Keratinocyte (primary cell): ENCODE measurements at regions not wholly inside any gene's neighbourhood (a gene's known extent, or its start where the extent isn't known, plus 50 kb on each side); places are given as distances from the start of the nearest gene placed in this dataset.

Experiments used
- DNase-seq: peaks from one replicate; pipeline ENCODE4 v3.0.0-alpha.2; 2011; ENCODE audit warnings: low read depth, missing footprints, low spot score
- FAIRE-seq: peaks from 2 replicates; lab custom pipeline; 2011; peaks lifted over from hg19 to GRCh38; lab: Jason Lieb, UNC
- H2AFZ ChIP-seq: 2 replicates; pipeline ENCODE4 v1.6.0; 2012; ENCODE audit warnings: low read length, control low read depth, inconsistent platforms; ENCODE audit not compliant: control insufficient read depth
- H3K27ac ChIP-seq: 2 replicates; pipeline ENCODE4 v1.5.1; 2011; ENCODE audit warnings: low read length; ENCODE audit not compliant: control insufficient read depth, insufficient read depth
- H3K27me3 ChIP-seq: 3 replicates; pipeline ENCODE4 v1.6.0; 2011; ENCODE audit warnings: low read length; ENCODE audit not compliant: control insufficient read depth, insufficient read depth; ENCODE audit errors: extremely low read depth
- H3K36me3 ChIP-seq, 2 experiments: 2 replicates in 1 of 2; 3 replicates in 1 of 2; pipeline ENCODE4 v1.5.1; 2011; ENCODE audit warnings: low read length in 2 of 2, mild to moderate bottlenecking in 1 of 2; ENCODE audit not compliant: control insufficient read depth in 2 of 2, insufficient read depth in 2 of 2; ENCODE audit errors: extremely low read depth in 1 of 2
- H3K4me1 ChIP-seq: 3 replicates; pipeline ENCODE4 v1.5.1; 2011; ENCODE audit warnings: low read length; ENCODE audit not compliant: control insufficient read depth, insufficient read depth; ENCODE audit errors: extremely low read depth
- H3K4me2 ChIP-seq: 3 replicates; pipeline ENCODE4 v1.6.0; 2011; ENCODE audit warnings: low read depth, low read length; ENCODE audit not compliant: control insufficient read depth, insufficient read depth; ENCODE audit errors: extremely low read depth
- H3K4me3 ChIP-seq, 3 experiments: fragments of 200-600 bp in 1 of 3; sonication (generic) in 1 of 3; 2 replicates in 2 of 3; 3 replicates in 1 of 3; pipeline ENCODE4 v1.5.1; 2011 to 2016; ENCODE audit warnings: low read length in 3 of 3, mild to moderate bottlenecking in 3 of 3, control low read depth in 2 of 3, inconsistent platforms in 1 of 3, low read depth in 1 of 3, mixed read lengths in 1 of 3, mixed run types in 1 of 3, moderate library complexity in 1 of 3; ENCODE audit not compliant: control insufficient read depth in 2 of 3, insufficient read depth in 2 of 3; ENCODE audit errors: extremely low read depth in 1 of 3
- H3K79me2 ChIP-seq: 2 replicates; pipeline ENCODE4 v1.6.0; 2012; ENCODE audit warnings: low read length; ENCODE audit not compliant: control insufficient read depth, insufficient read depth
- H3K9ac ChIP-seq: 3 replicates; pipeline ENCODE4 v1.6.0; 2011; ENCODE audit warnings: low read length; ENCODE audit not compliant: control insufficient read depth, insufficient read depth; ENCODE audit errors: extremely low read depth
- H3K9me1 ChIP-seq: 3 replicates; pipeline ENCODE4 v1.6.0; 2011; ENCODE audit warnings: low read length; ENCODE audit not compliant: control insufficient read depth, insufficient read depth; ENCODE audit errors: extremely low read depth
- H3K9me3 ChIP-seq: 2 replicates; pipeline ENCODE4 v1.5.1; 2012; ENCODE audit warnings: low read depth, low read length; ENCODE audit not compliant: control insufficient read depth
- H4K20me1 ChIP-seq: 3 replicates; pipeline ENCODE4 v1.6.0; 2011; ENCODE audit warnings: low read length; ENCODE audit not compliant: control insufficient read depth, insufficient read depth; ENCODE audit errors: extremely low read depth
- EZH2 ChIP-seq: IDR thresholded peaks from one replicate; pipeline ENCODE4 v1.6.1; 2012; ENCODE audit warnings: inconsistent platforms, mild to moderate bottlenecking, low read length, moderate library complexity
- dilution Hi-C: fragments of 300-500 bp; cut with MboI; formaldehyde crosslinking; loops from one replicate; pipeline ENCODE4 v1.7.0; 2020; ENCODE audit warnings: low sequenced_read_pairs; ENCODE audit not compliant: extremely low pct_ligation_motif_present
- TF ChIP-seq, protein P1 (sequence below), 3 experiments: IDR thresholded peaks in 1 of 3; conservative IDR thresholded peaks in 1 of 3; optimal IDR thresholded peaks in 1 of 3; 2 replicates in 2 of 3; 3 replicates in 1 of 3; pipeline versions ENCODE3 to v1.5.1; 2011; ENCODE audit warnings: low read length in 3 of 3, mild to moderate bottlenecking in 3 of 3, moderate library complexity in 2 of 3, control low read depth in 1 of 3, inconsistent platforms in 1 of 3; ENCODE audit not compliant: insufficient read depth in 2 of 3; ENCODE audit errors: extremely low read depth in 1 of 3

DNA sequence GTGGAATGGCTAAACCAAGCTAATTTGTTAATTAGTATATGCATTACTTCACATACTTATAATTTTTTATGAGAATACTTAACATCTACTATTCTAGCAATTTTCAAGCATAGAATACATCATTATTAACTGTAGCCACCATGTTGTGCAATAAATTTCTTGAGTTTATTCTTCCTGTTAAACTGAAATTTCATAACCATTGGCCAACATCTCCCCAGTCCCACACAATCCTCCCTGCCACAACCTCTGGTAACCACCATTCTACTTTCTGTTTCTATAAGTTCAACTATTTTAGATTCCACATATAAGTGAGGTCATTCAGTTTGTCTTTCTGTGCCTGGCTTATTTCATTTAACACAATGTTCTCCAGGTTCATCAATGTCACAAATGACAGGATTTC is 208.5 kb downstream of the PPP4R3C start:
- Histone ChIP-seq H3K4me1 (no peaks in the 10 kb centered on the region), H3K36me3 (no peaks in the 10 kb centered on the region), H3K4me3 (no peak overlapping the region), H3K9ac (no peak overlapping the region), H3K79me2 (no peaks in the 10 kb centered on the region), H2AFZ (no peak overlapping the region), H3K9me3 (no peaks in the 10 kb centered on the region), H3K9me1 (no peaks in the 10 kb centered on the region), H3K27me3 (no peaks in the 10 kb centered on the region), H4K20me1 (no peaks in the 10 kb centered on the region), H3K27ac (no peak overlapping the region), H3K4me2 (no peak overlapping the region)
- TF ChIP-seq, protein P1, sequence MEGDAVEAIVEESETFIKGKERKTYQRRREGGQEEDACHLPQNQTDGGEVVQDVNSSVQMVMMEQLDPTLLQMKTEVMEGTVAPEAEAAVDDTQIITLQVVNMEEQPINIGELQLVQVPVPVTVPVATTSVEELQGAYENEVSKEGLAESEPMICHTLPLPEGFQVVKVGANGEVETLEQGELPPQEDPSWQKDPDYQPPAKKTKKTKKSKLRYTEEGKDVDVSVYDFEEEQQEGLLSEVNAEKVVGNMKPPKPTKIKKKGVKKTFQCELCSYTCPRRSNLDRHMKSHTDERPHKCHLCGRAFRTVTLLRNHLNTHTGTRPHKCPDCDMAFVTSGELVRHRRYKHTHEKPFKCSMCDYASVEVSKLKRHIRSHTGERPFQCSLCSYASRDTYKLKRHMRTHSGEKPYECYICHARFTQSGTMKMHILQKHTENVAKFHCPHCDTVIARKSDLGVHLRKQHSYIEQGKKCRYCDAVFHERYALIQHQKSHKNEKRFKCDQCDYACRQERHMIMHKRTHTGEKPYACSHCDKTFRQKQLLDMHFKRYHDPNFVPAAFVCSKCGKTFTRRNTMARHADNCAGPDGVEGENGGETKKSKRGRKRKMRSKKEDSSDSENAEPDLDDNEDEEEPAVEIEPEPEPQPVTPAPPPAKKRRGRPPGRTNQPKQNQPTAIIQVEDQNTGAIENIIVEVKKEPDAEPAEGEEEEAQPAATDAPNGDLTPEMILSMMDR (optimal IDR thresholded peaks at IDR 0.05 in 1 of 3, IDR thresholded peaks at IDR 0.05 in 1 of 3, conservative IDR thresholded peaks at IDR 0.05 in 1 of 3; ENCODE audit: extremely low read depth in 1 of 3, insufficient read depth in 2 of 3, low read length in 3 of 3), result no peak
- TF ChIP-seq EZH2, result no peak
- dilution Hi-C loops, result no loop called here
- FAIRE-seq, result no peak
- DNase-seq, result no peak

DNA sequence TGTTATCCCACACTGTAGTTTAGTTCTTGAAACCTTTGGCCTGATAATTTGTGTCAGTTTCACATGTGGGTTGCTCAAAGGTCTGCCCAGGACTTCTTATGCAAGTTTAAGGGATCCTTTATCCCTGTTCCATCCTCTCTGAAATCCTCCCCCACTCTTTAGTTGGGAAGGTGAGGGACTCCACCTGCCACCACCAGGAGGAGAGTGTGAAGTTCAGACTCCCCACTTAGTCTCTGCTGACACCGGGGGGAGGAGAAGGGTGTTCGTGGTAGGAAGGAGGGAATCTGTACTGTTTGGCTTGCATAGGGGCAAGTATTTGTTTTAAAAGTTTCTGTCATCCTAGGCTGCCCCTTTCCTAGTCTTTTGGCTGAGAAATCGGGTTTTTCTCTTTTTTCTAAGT is 211.8 kb downstream of the PPP4R3C start:
- Histone ChIP-seq H2AFZ (no peak overlapping the region), H3K9me1 (no peaks in the 10 kb centered on the region), H3K27ac (no peak overlapping the region), H3K9ac (no peak overlapping the region), H3K4me1 (no peaks in the 10 kb centered on the region), H3K4me2 (no peak overlapping the region), H4K20me1 (no peaks in the 10 kb centered on the region), H3K79me2 (no peaks in the 10 kb centered on the region), H3K27me3 (no peaks in the 10 kb centered on the region), H3K4me3 (no peak overlapping the region), H3K9me3 (no peaks in the 10 kb centered on the region), H3K36me3 (no peaks in the 10 kb centered on the region)
- dilution Hi-C loops, result no loop called here
- no peak for DNase-seq
- FAIRE-seq, result no peak
- TF ChIP-seq EZH2, result no peak
- TF ChIP-seq, protein P1 (optimal IDR thresholded peaks at IDR 0.05 in 1 of 3, IDR thresholded peaks at IDR 0.05 in 1 of 3, conservative IDR thresholded peaks at IDR 0.05 in 1 of 3; ENCODE audit: extremely low read depth in 1 of 3, insufficient read depth in 2 of 3, low read length in 3 of 3), result no peak
